OCI-LY3 (cell line): ENCODE measurements at regions not wholly inside any gene's neighbourhood (a gene's known extent, or its start where the extent isn't known, plus 50 kb on each side); places are given as distances from the start of the nearest gene placed in this dataset.

Experiments
- H2AFZ ChIP-seq: fragments of 200-600, 300-600 bp; shearing (Covaris generic); 2 replicates; pipeline ENCODE4 v1.6.0; 2014; ENCODE audit warnings: antibody characterized with exemption, low read depth, low read length
- H3K27ac ChIP-seq: fragments of 200-600, 300-600 bp; sonication (generic); 2 replicates; pipeline ENCODE4 v1.5.1; 2014; ENCODE audit warnings: mild to moderate bottlenecking, low read length, moderate library complexity, mixed read lengths
- H3K27me3 ChIP-seq: fragments of 200-600, 300-600 bp; sonication (generic); 2 replicates; pipeline ENCODE4 v1.6.1; 2014; ENCODE audit warnings: low read depth, low read length, mixed read lengths
- H3K36me3 ChIP-seq: fragments of 200-600, 300-600 bp; sonication (generic); replicated peaks from 2 replicates; pipeline ENCODE3; 2014; ENCODE audit warnings: low read depth, low read length, mixed read lengths
- H3K4me1 ChIP-seq: fragments of 300-600, 200-600 bp; sonication (generic); 2 replicates; pipeline ENCODE4 v1.6.1; 2014; ENCODE audit warnings: low read length, mixed read lengths
- H3K4me2 ChIP-seq: fragments of 200-600, 300-600 bp; sonication (generic); 2 replicates; pipeline ENCODE4 v1.6.1; 2014; ENCODE audit warnings: low read length, mixed read lengths
- H3K4me3 ChIP-seq: fragments of 300-600, 200-600 bp; sonication (generic); 2 replicates; pipeline ENCODE4 v1.5.1; 2014; ENCODE audit warnings: antibody characterized with exemption, mild to moderate bottlenecking, low read length, moderate library complexity
- H3K79me2 ChIP-seq: fragments of 300-600, 200-600 bp; shearing (Covaris generic); 2 replicates; pipeline ENCODE4 v1.6.1; 2014; ENCODE audit warnings: mild to moderate bottlenecking, low read length, mixed read lengths
- H3K9ac ChIP-seq: fragments of 300-600, 200-600 bp; shearing (Covaris generic); 2 replicates; pipeline ENCODE4 v1.6.0; 2014; ENCODE audit warnings: mild to moderate bottlenecking, low read length, moderate library complexity
- H3K9me3 ChIP-seq: fragments of 200-600, 300-600 bp; shearing (Covaris generic); 2 replicates; pipeline ENCODE4 v1.6.1; 2014; ENCODE audit warnings: low read length, mixed read lengths; ENCODE audit not compliant: insufficient read depth
- H4K20me1 ChIP-seq: fragments of 200-600, 300-600 bp; sonication (generic); 2 replicates; pipeline ENCODE4 v1.6.1; 2016; ENCODE audit warnings: low read length, mixed read lengths; ENCODE audit not compliant: insufficient read depth
- CTCF ChIP-seq: fragments of 200-600, 300-600 bp; sonication (generic); IDR thresholded peaks from 2 replicates; pipeline ENCODE4 v1.5.1; 2014; ENCODE audit warnings: antibody characterized with exemption, low read length, low read depth
- EZH2phosphoT487 ChIP-seq: fragments of 200-600 bp; shearing (Covaris generic); IDR thresholded peaks from 2 replicates; pipeline ENCODE4 v1.6.1; 2018; ENCODE audit warnings: antibody characterized with exemption, mixed run types, low read depth

GRCh38 chr13:74836628-74837027 is 645.3 kb downstream of the TBC1D4 start:
- H3K36me3 ChIP-seq = no peaks in the 10 kb centered on the region
- no peaks in the 10 kb centered on the region for H3K79me2 ChIP-seq
- no peak overlapping the region for H3K4me3 ChIP-seq
- no peaks in the 10 kb centered on the region for H3K27me3 ChIP-seq
- H3K4me2 ChIP-seq = no peak overlapping the region
- no peak overlapping the region for H2AFZ ChIP-seq
- H4K20me1 ChIP-seq = no peaks in the 10 kb centered on the region
- no peak overlapping the region for H3K27ac ChIP-seq
- TF ChIP-seq EZH2phosphoT487 (no peak), CTCF (no peak)
- no peaks in the 10 kb centered on the region for H3K9me3 ChIP-seq
- H3K4me1 ChIP-seq = peaks cover 7% of the 10 kb centered on the region
- no peak overlapping the region for H3K9ac ChIP-seq

GRCh38 chr13:74835579-74835978 is 646.4 kb downstream of the TBC1D4 start:
- Histone ChIP-seq H4K20me1 (no peaks in the 10 kb centered on the region), H3K36me3 (no peaks in the 10 kb centered on the region), H3K27ac (no peak overlapping the region), H3K4me3 (no peak overlapping the region), H3K27me3 (no peaks in the 10 kb centered on the region), H2AFZ (no peak overlapping the region), H3K9me3 (no peaks in the 10 kb centered on the region), H3K79me2 (no peaks in the 10 kb centered on the region), H3K9ac (no peak overlapping the region), H3K4me1 (peaks cover 7% of the 10 kb centered on the region), H3K4me2 (no peak overlapping the region)
- no peak for TF ChIP-seq EZH2phosphoT487
- TF ChIP-seq CTCF = no peak

GRCh38 chr13:74825938-74826246 is 656.1 kb downstream of the TBC1D4 start:
- Histone ChIP-seq H3K79me2 (no peaks in the 10 kb centered on the region), H3K4me3 (no peak overlapping the region), H4K20me1 (no peaks in the 10 kb centered on the region), H3K36me3 (no peaks in the 10 kb centered on the region), H3K9ac (no peak overlapping the region), H3K4me2 (no peak overlapping the region), H3K27me3 (no peaks in the 10 kb centered on the region), H3K27ac (no peak overlapping the region), H3K4me1 (no peaks in the 10 kb centered on the region), H3K9me3 (no peaks in the 10 kb centered on the region), H2AFZ (no peak overlapping the region)
- TF ChIP-seq CTCF = no peak
- no peak for TF ChIP-seq EZH2phosphoT487

GRCh38 chr13:74825152-74825937 is 656.6 kb downstream of the TBC1D4 start:
- no peaks in the 10 kb centered on the region for H3K36me3 ChIP-seq
- H3K79me2 ChIP-seq = no peaks in the 10 kb centered on the region
- no peaks in the 10 kb centered on the region for H4K20me1 ChIP-seq
- no peaks in the 10 kb centered on the region for H3K9me3 ChIP-seq
- no peak overlapping the region for H2AFZ ChIP-seq
- H3K4me2 ChIP-seq = no peak overlapping the region
- H3K27me3 ChIP-seq = no peaks in the 10 kb centered on the region
- no peak overlapping the region for H3K9ac ChIP-seq
- no peaks in the 10 kb centered on the region for H3K4me1 ChIP-seq
- H3K4me3 ChIP-seq = no peak overlapping the region
- H3K27ac ChIP-seq = no peak overlapping the region
- no peak for TF ChIP-seq CTCF
- TF ChIP-seq EZH2phosphoT487 = no peak
